ENCODE measurements at regions not wholly inside any gene's neighbourhood (a gene's known extent, or its start where the extent isn't known, plus 50 kb on each side); places are given as distances from the start of the nearest gene placed in this dataset.

GRCh38 chr10:121316432-121316831 is 281.8 kb downstream of the FGFR2 start:
- no peak for ATAC-seq (ENCODE audit: low read depth)
- H3K27me3 Mint-ChIP-seq = no peaks in the 10 kb centered on the region
- TF ChIP-seq, protein P1, sequence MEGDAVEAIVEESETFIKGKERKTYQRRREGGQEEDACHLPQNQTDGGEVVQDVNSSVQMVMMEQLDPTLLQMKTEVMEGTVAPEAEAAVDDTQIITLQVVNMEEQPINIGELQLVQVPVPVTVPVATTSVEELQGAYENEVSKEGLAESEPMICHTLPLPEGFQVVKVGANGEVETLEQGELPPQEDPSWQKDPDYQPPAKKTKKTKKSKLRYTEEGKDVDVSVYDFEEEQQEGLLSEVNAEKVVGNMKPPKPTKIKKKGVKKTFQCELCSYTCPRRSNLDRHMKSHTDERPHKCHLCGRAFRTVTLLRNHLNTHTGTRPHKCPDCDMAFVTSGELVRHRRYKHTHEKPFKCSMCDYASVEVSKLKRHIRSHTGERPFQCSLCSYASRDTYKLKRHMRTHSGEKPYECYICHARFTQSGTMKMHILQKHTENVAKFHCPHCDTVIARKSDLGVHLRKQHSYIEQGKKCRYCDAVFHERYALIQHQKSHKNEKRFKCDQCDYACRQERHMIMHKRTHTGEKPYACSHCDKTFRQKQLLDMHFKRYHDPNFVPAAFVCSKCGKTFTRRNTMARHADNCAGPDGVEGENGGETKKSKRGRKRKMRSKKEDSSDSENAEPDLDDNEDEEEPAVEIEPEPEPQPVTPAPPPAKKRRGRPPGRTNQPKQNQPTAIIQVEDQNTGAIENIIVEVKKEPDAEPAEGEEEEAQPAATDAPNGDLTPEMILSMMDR (IDR thresholded peaks at IDR 0.05) = no peak

GRCh38 chr10:121317374-121317773 is 280.9 kb downstream of the FGFR2 start:
- H3K36me3 Mint-ChIP-seq (ENCODE audit: low read depth) = no peaks in the 10 kb centered on the region
- no peak for DNase-seq
- H3K27me3 Mint-ChIP-seq = no peaks in the 10 kb centered on the region
- CTCF ChIA-PET = no interaction called here
- POLR2A ChIA-PET = no interaction called here
- no peak overlapping the region for H3K4me3 Mint-ChIP-seq
- H3K27ac Mint-ChIP-seq = no peak overlapping the region
- H3K4me1 Mint-ChIP-seq = no peaks in the 10 kb centered on the region
- H3K9me3 Mint-ChIP-seq = peaks cover 3% of the 10 kb centered on the region
- TF ChIP-seq, protein P1 (IDR thresholded peaks at IDR 0.05) = no peak
- intact Hi-C loops (cut with micrococcal nuclease) = no loop called here
- ATAC-seq (ENCODE audit: low read depth) = no peak

More at GRCh38 chr10:121316432-121316831, 281.8 kb downstream of the FGFR2 start:
- H3K4me1 Mint-ChIP-seq = no peaks in the 10 kb centered on the region
- peaks cover 3% of the 10 kb centered on the region for H3K9me3 Mint-ChIP-seq
- H3K36me3 Mint-ChIP-seq (ENCODE audit: low read depth) = no peaks in the 10 kb centered on the region
- DNase-seq = no peak
- intact Hi-C loops (cut with micrococcal nuclease) = no loop called here
- H3K27ac Mint-ChIP-seq = no peak overlapping the region
- CTCF ChIA-PET = no interaction called here
- POLR2A ChIA-PET = no interaction called here
- H3K4me3 Mint-ChIP-seq = no peak overlapping the region

DNA sequence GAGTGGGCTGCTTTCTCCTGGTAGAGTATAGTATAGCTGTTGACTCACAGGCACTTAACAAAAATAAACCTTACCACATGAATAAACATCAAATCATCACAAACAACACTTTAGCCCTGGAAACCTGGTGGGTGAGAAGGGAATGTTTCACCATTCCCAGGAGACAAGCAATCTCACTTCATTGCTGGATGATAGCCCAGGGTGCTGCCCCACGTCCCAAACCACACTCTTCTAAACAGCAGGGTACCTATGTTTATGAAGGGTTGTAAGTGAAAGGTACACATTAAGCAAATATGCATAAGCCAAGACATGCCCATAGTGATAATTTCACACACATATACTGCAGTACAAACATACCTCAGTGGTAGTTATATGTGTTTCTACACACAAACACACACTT is 276.2 kb downstream of the FGFR2 start:
- ChIA-PET POLR2A (no interaction called here), CTCF (no interaction called here)
- Mint-ChIP-seq H3K27ac (no peak overlapping the region), H3K4me3 (no peak overlapping the region), H3K27me3 (no peaks in the 10 kb centered on the region), H3K4me1 (no peaks in the 10 kb centered on the region), H3K36me3 (ENCODE audit: low read depth) (no peaks in the 10 kb centered on the region), H3K9me3 (peaks cover 3% of the 10 kb centered on the region)
- ATAC-seq (ENCODE audit: low read depth) = no peak
- DNase-seq = no peak
- TF ChIP-seq, protein P1 (IDR thresholded peaks at IDR 0.05) = no peak
- intact Hi-C loops (cut with micrococcal nuclease) = no loop called here

DNA sequence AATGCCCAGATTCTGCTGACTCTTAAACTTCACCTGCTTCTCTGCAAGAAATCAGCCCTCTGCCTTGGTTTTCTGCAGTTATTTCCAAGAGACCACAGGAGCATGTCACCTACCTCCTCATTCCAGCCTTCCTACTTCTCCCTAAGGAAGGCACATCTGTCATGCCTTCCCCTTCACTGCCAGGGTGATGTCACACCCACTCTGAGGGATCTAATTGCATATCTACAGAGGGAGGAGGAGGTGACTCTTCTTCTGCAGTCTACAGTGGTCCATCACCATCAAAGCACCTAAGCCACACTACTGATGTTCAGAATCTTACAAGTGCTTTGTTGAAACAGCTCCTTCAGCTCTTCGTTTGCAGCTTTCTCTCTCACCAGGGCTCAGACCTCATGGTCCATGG is 275.5 kb downstream of the FGFR2 start:
- TF ChIP-seq, protein P1 (IDR thresholded peaks at IDR 0.05) = no peak

DNA sequence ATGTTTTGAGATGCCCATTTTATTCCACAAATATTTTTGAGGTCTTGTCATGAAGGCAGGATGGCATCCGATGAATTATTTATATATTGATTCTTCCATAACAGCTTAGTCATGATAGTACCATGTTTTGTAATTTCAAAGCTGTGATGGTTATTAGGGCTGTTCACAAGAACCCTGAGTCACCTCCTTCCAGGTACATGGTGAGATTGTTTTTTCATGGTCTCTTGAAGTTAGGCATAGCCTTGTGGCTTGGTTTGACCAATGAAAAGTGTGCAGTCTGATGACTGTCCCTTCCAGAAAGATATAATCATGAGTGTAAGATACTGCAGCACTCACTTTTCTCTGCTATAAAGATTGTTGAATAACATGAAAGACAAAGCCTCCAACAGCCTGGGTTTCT is 274.8 kb downstream of the FGFR2 start:
- H3K4me1 Mint-ChIP-seq = no peaks in the 10 kb centered on the region
- ChIA-PET POLR2A (no interaction called here), CTCF (no interaction called here)
- H3K9me3 Mint-ChIP-seq = peaks cover 5% of the 10 kb centered on the region
- ATAC-seq (ENCODE audit: low read depth) = no peak
- intact Hi-C loops (cut with micrococcal nuclease) = no loop called here
- DNase-seq = no peak
- H3K27ac Mint-ChIP-seq = no peak overlapping the region
- no peaks in the 10 kb centered on the region for H3K27me3 Mint-ChIP-seq
- no peak overlapping the region for H3K4me3 Mint-ChIP-seq
- H3K36me3 Mint-ChIP-seq (ENCODE audit: low read depth) = no peaks in the 10 kb centered on the region
- TF ChIP-seq, protein P1 (IDR thresholded peaks at IDR 0.05) = no peak

More for the DNA sequence above, 275.5 kb downstream of the FGFR2 start:
- Mint-ChIP-seq H3K4me3 (no peak overlapping the region), H3K9me3 (peaks cover 5% of the 10 kb centered on the region), H3K36me3 (ENCODE audit: low read depth) (no peaks in the 10 kb centered on the region), H3K4me1 (no peaks in the 10 kb centered on the region), H3K27me3 (no peaks in the 10 kb centered on the region), H3K27ac (no peak overlapping the region)
- ATAC-seq (ENCODE audit: low read depth) (no peak), DNase-seq (no peak)
- POLR2A ChIA-PET = no interaction called here
- CTCF ChIA-PET = no interaction called here
- intact Hi-C loops (cut with micrococcal nuclease) = no loop called here
